Left lobe of liver (tissue), 2 donors: ENCODE measurements at regions not wholly inside any gene's neighbourhood (a gene's known extent, or its start where the extent isn't known, plus 50 kb on each side); places are given as distances from the start of the nearest gene placed in this dataset.
"Not testable (repeated sequence)": the region's sequence is repeated elsewhere in the genome, so short reads cannot be mapped to it uniquely, and the experiment has no call there.

Source experiments
- ATAC-seq: fragments of 200-7000 bp; cut with Tn5 transposase; one replicate; pipeline ENCODE4 v1.9.1; 2020; ENCODE audit warnings: mild to moderate bottlenecking, moderate library complexity
- DNase-seq: peaks from one replicate; pipeline ENCODE4 v3.0.0-alpha.2; 2020; ENCODE audit warnings: low spot score
- donor health status: DM: no; HTN: no; CAD: no; lungs with moderate emphysema.
- donor health status: DM: no; HTN: yes; CAD: no.

- DNase-seq (no peak), ATAC-seq (no peak)
Observed at GRCh38 chr18:4797002-4797685, 342.0 kb upstream of the DLGAP1 start.

GRCh38 chr18:4789506-4789905, 334.4 kb upstream of the DLGAP1 start:
- DNase-seq = no peak
- peak; percentile 39 for ATAC-seq

GRCh38 chr18:4781873-4782272, 326.8 kb upstream of the DLGAP1 start:
- no peak for ATAC-seq
- DNase-seq = no peak

- no peak for ATAC-seq
Observed at GRCh38 chr18:4765401-4765800, 310.3 kb upstream of the DLGAP1 start.

GRCh38 chr18:4762330-4762729, 307.2 kb upstream of the DLGAP1 start:
- DNase-seq (no peak), ATAC-seq (peak; percentile 74)

More at GRCh38 chr18:4765401-4765800, 310.3 kb upstream of the DLGAP1 start:
- no peak for DNase-seq

- DNase-seq (no peak), ATAC-seq (no peak)
Observed at GRCh38 chr18:4758980-4759379, 303.9 kb upstream of the DLGAP1 start.

GRCh38 chr18:4755848-4756247, 300.7 kb upstream of the DLGAP1 start:
- DNase-seq (no peak), ATAC-seq (no peak)

- not testable (repeated sequence) for DNase-seq
Observed at GRCh38 chr18:4753151-4753550, 298.0 kb upstream of the DLGAP1 start.

GRCh38 chr18:4751523-4751922, 296.4 kb upstream of the DLGAP1 start:
- DNase-seq = no peak
- no peak for ATAC-seq

More at GRCh38 chr18:4753151-4753550, 298.0 kb upstream of the DLGAP1 start:
- ATAC-seq = not testable (repeated sequence)

- ATAC-seq (no peak), DNase-seq (no peak)
Observed at GRCh38 chr18:4750393-4751346, 295.6 kb upstream of the DLGAP1 start.

- ATAC-seq (no peak), DNase-seq (no peak)
Observed at GRCh38 chr18:4748975-4749374, 293.9 kb upstream of the DLGAP1 start.

- DNase-seq (no peak), ATAC-seq (no peak)
Observed at GRCh38 chr18:4734903-4735302, 279.8 kb upstream of the DLGAP1 start.

- no peak for ATAC-seq
- DNase-seq = no peak
Observed at GRCh38 chr18:4734021-4734420, 278.9 kb upstream of the DLGAP1 start.

GRCh38 chr18:4721545-4721944, 266.4 kb upstream of the DLGAP1 start:
- ATAC-seq = no peak
- no peak for DNase-seq

GRCh38 chr18:4720518-4720917, 265.4 kb upstream of the DLGAP1 start:
- ATAC-seq (no peak), DNase-seq (no peak)

- ATAC-seq (no peak), DNase-seq (no peak)
Observed at GRCh38 chr18:4705894-4706293, 250.8 kb upstream of the DLGAP1 start.

GRCh38 chr18:4704781-4705180, 249.7 kb upstream of the DLGAP1 start:
- DNase-seq = no peak
- ATAC-seq = no peak

GRCh38 chr18:4691836-4692235, 236.7 kb upstream of the DLGAP1 start:
- DNase-seq (no peak), ATAC-seq (no peak)

GRCh38 chr18:4678685-4679084, 223.6 kb upstream of the DLGAP1 start:
- ATAC-seq, DNase-seq: not testable (repeated sequence)

- DNase-seq (no peak), ATAC-seq (no peak)
Observed at GRCh38 chr18:4677006-4677405, 221.9 kb upstream of the DLGAP1 start.

GRCh38 chr18:4672162-4672561, 217.1 kb upstream of the DLGAP1 start:
- DNase-seq (no peak), ATAC-seq (no peak)

- ATAC-seq = no peak
- no peak for DNase-seq
Observed at GRCh38 chr18:4658804-4659203, 203.7 kb upstream of the DLGAP1 start.
